ENCODE measurements at regions not wholly inside any gene's neighbourhood (a gene's known extent, or its start where the extent isn't known, plus 50 kb on each side); places are given as distances from the start of the nearest gene placed in this dataset.

DNA sequence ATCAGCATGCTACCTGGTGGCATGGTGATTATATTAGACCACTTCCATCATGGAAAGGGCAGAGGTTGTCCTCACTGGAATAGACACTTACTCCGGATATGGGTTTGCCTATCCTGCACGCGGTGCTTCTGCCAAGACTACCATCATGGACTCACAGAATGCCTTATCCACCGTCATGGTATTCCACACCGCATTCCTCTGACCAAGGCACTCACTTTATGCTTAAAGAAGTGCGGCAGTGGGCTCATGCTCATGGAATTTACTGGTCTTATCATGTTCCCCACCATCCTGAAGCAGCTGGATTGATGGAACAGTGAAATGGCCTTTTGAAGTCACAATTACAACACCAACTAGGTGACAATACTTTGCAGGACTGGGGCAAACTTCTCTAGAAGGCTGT lies 109.2 kb upstream of the DRD2 start:
- H3K27ac ChIP-seq = no peak overlapping the region
- H3K9me3 ChIP-seq = no peaks in the 10 kb centered on the region
- TF ChIP-seq, protein P1, sequence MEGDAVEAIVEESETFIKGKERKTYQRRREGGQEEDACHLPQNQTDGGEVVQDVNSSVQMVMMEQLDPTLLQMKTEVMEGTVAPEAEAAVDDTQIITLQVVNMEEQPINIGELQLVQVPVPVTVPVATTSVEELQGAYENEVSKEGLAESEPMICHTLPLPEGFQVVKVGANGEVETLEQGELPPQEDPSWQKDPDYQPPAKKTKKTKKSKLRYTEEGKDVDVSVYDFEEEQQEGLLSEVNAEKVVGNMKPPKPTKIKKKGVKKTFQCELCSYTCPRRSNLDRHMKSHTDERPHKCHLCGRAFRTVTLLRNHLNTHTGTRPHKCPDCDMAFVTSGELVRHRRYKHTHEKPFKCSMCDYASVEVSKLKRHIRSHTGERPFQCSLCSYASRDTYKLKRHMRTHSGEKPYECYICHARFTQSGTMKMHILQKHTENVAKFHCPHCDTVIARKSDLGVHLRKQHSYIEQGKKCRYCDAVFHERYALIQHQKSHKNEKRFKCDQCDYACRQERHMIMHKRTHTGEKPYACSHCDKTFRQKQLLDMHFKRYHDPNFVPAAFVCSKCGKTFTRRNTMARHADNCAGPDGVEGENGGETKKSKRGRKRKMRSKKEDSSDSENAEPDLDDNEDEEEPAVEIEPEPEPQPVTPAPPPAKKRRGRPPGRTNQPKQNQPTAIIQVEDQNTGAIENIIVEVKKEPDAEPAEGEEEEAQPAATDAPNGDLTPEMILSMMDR (IDR thresholded peaks at IDR 0.05) = no peak
- intact Hi-C loops (cut with DNase I) = no loop called here
- H3K4me3 ChIP-seq = no peak overlapping the region
- no peaks in the 10 kb centered on the region for H3K4me1 ChIP-seq
- no peak for DNase-seq (ENCODE audit: low spot score in 2 of 2)
- no peaks in the 10 kb centered on the region for H3K27me3 ChIP-seq
- H3K36me3 ChIP-seq = no peaks in the 10 kb centered on the region

DNA sequence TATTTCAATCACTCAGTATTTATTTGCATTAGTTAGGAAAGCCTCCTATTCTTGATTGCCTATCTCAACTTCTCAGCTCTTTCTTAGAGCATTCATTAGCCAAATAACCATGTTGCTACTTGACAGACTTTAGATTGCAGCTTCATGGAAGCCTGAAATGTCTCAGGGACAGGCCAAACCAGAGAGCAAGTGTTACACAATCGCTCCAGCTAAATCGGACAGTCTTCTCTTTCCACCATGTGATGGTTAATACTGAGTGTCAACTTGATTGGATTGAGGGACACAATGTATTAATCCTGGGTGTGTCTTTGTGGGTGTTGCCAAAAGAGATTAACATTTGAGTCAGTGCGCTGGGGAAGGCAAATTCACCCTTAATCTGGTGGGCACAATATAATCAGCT lies 106.5 kb upstream of the DRD2 start:
- no peak overlapping the region for H3K27ac ChIP-seq
- H3K36me3 ChIP-seq = no peaks in the 10 kb centered on the region
- intact Hi-C loops (cut with DNase I) = no loop called here
- H3K4me1 ChIP-seq = peaks cover 0 to 3% of the 10 kb centered on the region in 2 donors
- no peaks in the 10 kb centered on the region for H3K27me3 ChIP-seq
- TF ChIP-seq, protein P1 (IDR thresholded peaks at IDR 0.05) = no peak
- H3K9me3 ChIP-seq = no peaks in the 10 kb centered on the region
- no peak for DNase-seq (ENCODE audit: low spot score in 2 of 2)
- no peak overlapping the region for H3K4me3 ChIP-seq

DNA sequence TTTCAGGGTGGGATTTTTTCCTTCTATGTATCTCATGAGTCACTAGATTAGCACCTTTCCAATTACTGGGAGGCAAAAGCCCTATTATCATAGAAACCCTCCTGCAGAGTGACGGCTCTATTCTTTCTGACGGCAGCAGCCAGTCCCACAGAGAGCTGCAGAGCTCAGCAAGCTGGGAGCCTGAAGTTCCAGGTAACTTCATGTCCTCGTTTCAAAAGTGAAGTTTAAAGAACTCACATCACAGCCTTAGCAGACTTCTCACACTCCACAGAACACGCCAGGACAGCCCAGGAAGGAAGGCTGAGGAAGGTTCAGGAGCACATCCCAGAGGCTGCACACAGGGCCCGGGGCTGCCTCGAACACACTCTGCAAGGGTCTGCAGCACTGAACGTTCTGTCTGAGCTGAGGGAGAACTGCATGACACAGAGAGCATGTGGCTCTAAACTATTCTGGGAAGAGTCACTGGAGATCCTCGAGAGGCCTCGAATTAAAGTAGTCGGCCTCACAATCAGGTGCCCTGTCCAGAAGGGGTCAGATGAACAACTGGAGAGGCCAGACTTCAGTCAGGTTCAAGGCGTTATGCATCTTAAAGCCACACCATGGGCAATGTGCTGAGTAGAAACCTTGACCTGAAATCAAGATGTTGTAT lies 104.2 kb upstream of the DRD2 start:
- H3K4me1 ChIP-seq = peaks cover 0 to 3% of the 10 kb centered on the region in 2 donors
- H3K27ac ChIP-seq = no peak overlapping the region
- no peak for DNase-seq (ENCODE audit: low spot score in 2 of 2)
- no peaks in the 10 kb centered on the region for H3K9me3 ChIP-seq
- TF ChIP-seq, protein P1 (IDR thresholded peaks at IDR 0.05) = no peak
- intact Hi-C loops (cut with DNase I) = no loop called here
- no peaks in the 10 kb centered on the region for H3K27me3 ChIP-seq
- H3K4me3 ChIP-seq = no peak overlapping the region
- no peaks in the 10 kb centered on the region for H3K36me3 ChIP-seq

DNA sequence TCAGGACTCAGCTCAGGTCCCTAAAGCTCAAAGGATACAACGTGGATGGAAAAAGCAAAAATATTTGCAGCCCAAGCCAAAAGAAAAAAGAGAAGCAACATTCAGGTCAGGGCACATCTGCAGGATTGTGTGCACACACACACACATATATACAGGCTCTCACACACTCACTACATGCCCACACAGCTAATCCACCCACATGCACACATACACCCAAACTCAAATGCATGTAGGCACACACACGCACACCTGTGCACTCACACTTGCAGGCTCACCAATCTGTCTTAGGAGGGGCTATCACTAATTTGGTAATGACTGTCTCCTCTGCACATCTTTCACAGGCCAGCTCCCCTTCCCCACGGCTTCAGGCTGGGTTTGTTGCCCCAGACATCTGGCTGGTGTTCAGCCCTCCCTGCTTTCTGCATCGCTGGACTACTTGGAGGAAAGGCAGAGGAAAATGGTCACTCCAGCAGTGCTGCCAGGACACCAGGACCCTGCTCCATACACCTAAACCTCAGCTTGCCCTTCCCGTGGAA lies 103.6 kb upstream of the DRD2 start:
- TF ChIP-seq, protein P1 (IDR thresholded peaks at IDR 0.05) = no peak
- DNase-seq (ENCODE audit: low spot score in 2 of 2) = no peak
- no peaks in the 10 kb centered on the region for H3K36me3 ChIP-seq

DNA sequence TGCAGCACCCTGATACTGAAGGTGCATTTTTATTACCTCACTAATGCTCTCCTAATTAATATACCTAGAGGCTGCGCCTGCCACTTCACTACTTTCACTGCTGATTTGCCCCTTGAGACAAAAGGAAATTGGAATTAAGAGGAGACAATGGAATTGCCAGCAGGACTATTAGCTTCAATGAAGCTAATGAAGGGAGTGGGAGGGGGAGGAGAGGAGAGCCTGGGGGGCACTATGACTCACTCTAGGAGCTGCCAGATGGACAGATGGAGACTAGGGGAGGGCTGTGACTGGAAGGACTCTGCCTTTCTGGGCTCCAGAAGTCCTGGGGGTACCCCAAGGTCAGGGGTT lies 102.8 kb upstream of the DRD2 start:
- no peaks in the 10 kb centered on the region for H3K9me3 ChIP-seq
- DNase-seq (ENCODE audit: low spot score in 2 of 2) = no peak
- peaks cover 0 to 3% of the 10 kb centered on the region in 2 donors for H3K4me1 ChIP-seq
- intact Hi-C loops (cut with DNase I) = no loop called here
- no peaks in the 10 kb centered on the region for H3K27me3 ChIP-seq
- no peaks in the 10 kb centered on the region for H3K36me3 ChIP-seq
- no peak overlapping the region for H3K4me3 ChIP-seq
- TF ChIP-seq, protein P1 (IDR thresholded peaks at IDR 0.05) = no peak
- no peak overlapping the region for H3K27ac ChIP-seq

More for the DNA sequence above, 103.6 kb upstream of the DRD2 start:
- Histone ChIP-seq H3K4me3 (no peak overlapping the region), H3K27ac (no peak overlapping the region), H3K9me3 (no peaks in the 10 kb centered on the region), H3K4me1 (peaks cover 0 to 3% of the 10 kb centered on the region in 2 donors), H3K27me3 (no peaks in the 10 kb centered on the region)
- intact Hi-C loops (cut with DNase I) = no loop called here
